ENCODE measurements at regions not wholly inside any gene's neighbourhood (a gene's known extent, or its start where the extent isn't known, plus 50 kb on each side); places are given as distances from the start of the nearest gene placed in this dataset.

GRCh38 chr3:162096874-162097273 lies 600.3 kb downstream of the OTOL1 start:
- TF ChIP-seq CTCF (conservative IDR thresholded peaks at IDR 0.05 in 1 of 2, IDR thresholded peaks at IDR 0.05 in 1 of 2; ENCODE audit: low read depth in 1 of 2, low read length in 2 of 2), result no peak
- TF ChIP-seq EZH2 (IDR thresholded peaks at IDR 0.05; ENCODE audit: low read length, missing control alignments), result no peak
